ENCODE measurements at regions not wholly inside any gene's neighbourhood (a gene's known extent, or its start where the extent isn't known, plus 50 kb on each side); places are given as distances from the start of the nearest gene placed in this dataset.

GRCh38 chr18:68103561-68103960, 587.0 kb upstream of the DSEL start:
- DNase-seq (ENCODE audit: low spot score) = no peak

GRCh38 chr18:68102117-68102516, 585.6 kb upstream of the DSEL start:
- DNase-seq (ENCODE audit: low spot score) = no peak

- no peak for DNase-seq (ENCODE audit: low spot score)
Measured at GRCh38 chr18:68098655-68099054, 582.1 kb upstream of the DSEL start.

GRCh38 chr18:68086481-68086880, 570.0 kb upstream of the DSEL start:
- DNase-seq (ENCODE audit: low spot score) = no peak

- DNase-seq (ENCODE audit: low spot score) = no peak
Measured at GRCh38 chr18:68085251-68085650, 568.7 kb upstream of the DSEL start.

GRCh38 chr18:68083776-68084175, 567.3 kb upstream of the DSEL start:
- DNase-seq (ENCODE audit: low spot score) = no peak

GRCh38 chr18:68083131-68083530, 566.6 kb upstream of the DSEL start:
- peak; percentile 17 for DNase-seq (ENCODE audit: low spot score)

GRCh38 chr18:68072744-68073143, 556.2 kb upstream of the DSEL start:
- DNase-seq (ENCODE audit: low spot score) = no peak

- DNase-seq (ENCODE audit: low spot score) = no peak
Measured at GRCh38 chr18:68060871-68061270, 544.4 kb upstream of the DSEL start.

GRCh38 chr18:68056936-68057335, 540.4 kb upstream of the DSEL start:
- no peak for DNase-seq (ENCODE audit: low spot score)

GRCh38 chr18:68054669-68055068, 538.1 kb upstream of the DSEL start:
- no peak for DNase-seq (ENCODE audit: low spot score)

GRCh38 chr18:68053290-68053689, 536.8 kb upstream of the DSEL start:
- DNase-seq (ENCODE audit: low spot score) = no peak

- DNase-seq (ENCODE audit: low spot score) = peak; percentile 8
Measured at GRCh38 chr18:68041327-68041726, 524.8 kb upstream of the DSEL start.

GRCh38 chr18:68040198-68040597, 523.7 kb upstream of the DSEL start:
- DNase-seq (ENCODE audit: low spot score) = no peak

GRCh38 chr18:68035774-68036522, 519.4 kb upstream of the DSEL start:
- no peak for DNase-seq (ENCODE audit: low spot score)

- no peak for DNase-seq (ENCODE audit: low spot score)
Measured at GRCh38 chr18:68034296-68034695, 517.8 kb upstream of the DSEL start.

- no peak for DNase-seq (ENCODE audit: low spot score)
Measured at GRCh38 chr18:68033466-68033865, 516.9 kb upstream of the DSEL start.

GRCh38 chr18:68024716-68025115, 508.2 kb upstream of the DSEL start:
- DNase-seq (ENCODE audit: low spot score) = no peak

- DNase-seq (ENCODE audit: low spot score) = no peak
Measured at GRCh38 chr18:68017385-68017784, 500.9 kb upstream of the DSEL start.

GRCh38 chr18:67997496-67997895, 481.0 kb upstream of the DSEL start:
- DNase-seq (ENCODE audit: low spot score) = no peak

- no peak for DNase-seq (ENCODE audit: low spot score)
Measured at GRCh38 chr18:67995769-67996168, 479.2 kb upstream of the DSEL start.

- DNase-seq (ENCODE audit: low spot score) = no peak
Measured at GRCh38 chr18:67980241-67980640, 463.7 kb upstream of the DSEL start.

- DNase-seq (ENCODE audit: low spot score) = no peak
Measured at GRCh38 chr18:67977067-67977616, 460.6 kb upstream of the DSEL start.

GRCh38 chr18:67973916-67974315, 457.4 kb upstream of the DSEL start:
- no peak for DNase-seq (ENCODE audit: low spot score)

Measured in AG08396 (cell line).